Breast epithelium (tissue), 3 donors: ENCODE measurements at regions not wholly inside any gene's neighbourhood (a gene's known extent, or its start where the extent isn't known, plus 50 kb on each side); places are given as distances from the start of the nearest gene placed in this dataset.

Source experiments
- POLR2AphosphoS5 ChIP-seq, 3 donors: sonication (generic); formaldehyde crosslinking; IDR thresholded peaks; one replicate each; pipeline ENCODE4 v1.6.1; 2017; ENCODE audit warnings: antibody characterized with exemption in 3 of 3
- TF ChIP-seq, protein P1 (sequence below), 3 donors: fragments of 450-650 bp; IDR thresholded peaks; one replicate each; pipeline ENCODE4 v1.5.1; 2016 to 2017; ENCODE audit warnings: antibody characterized with exemption in 3 of 3, mild to moderate bottlenecking in 3 of 3, moderate library complexity in 3 of 3

DNA sequence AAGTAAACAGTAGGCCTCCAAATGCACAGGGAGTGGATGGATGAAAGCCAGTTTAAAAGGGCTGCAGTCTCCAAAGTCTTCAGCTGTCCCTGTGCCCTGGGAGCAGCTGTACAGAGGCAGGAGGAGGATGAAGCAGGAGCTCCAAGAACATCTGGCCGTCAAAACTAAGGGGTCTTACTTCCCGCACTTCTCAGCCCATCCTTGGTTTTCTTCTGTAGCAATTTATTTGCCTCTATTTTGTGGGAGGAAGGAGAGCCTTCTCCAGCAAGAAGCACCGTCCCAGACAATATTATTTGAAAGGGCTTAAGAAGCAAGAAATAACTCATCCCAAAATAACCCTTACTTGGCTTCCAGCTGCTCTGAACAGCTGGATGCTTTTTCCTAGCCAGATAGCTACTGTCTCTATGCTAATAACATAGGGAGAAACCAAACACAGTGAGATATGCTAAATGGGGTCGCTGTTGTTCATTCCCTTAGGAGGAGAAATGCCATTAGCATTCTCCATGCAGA, 133.2 kb downstream of the SPATA19 start:
- TF ChIP-seq, protein P1, sequence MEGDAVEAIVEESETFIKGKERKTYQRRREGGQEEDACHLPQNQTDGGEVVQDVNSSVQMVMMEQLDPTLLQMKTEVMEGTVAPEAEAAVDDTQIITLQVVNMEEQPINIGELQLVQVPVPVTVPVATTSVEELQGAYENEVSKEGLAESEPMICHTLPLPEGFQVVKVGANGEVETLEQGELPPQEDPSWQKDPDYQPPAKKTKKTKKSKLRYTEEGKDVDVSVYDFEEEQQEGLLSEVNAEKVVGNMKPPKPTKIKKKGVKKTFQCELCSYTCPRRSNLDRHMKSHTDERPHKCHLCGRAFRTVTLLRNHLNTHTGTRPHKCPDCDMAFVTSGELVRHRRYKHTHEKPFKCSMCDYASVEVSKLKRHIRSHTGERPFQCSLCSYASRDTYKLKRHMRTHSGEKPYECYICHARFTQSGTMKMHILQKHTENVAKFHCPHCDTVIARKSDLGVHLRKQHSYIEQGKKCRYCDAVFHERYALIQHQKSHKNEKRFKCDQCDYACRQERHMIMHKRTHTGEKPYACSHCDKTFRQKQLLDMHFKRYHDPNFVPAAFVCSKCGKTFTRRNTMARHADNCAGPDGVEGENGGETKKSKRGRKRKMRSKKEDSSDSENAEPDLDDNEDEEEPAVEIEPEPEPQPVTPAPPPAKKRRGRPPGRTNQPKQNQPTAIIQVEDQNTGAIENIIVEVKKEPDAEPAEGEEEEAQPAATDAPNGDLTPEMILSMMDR (IDR thresholded peaks at IDR 0.05), result no peak
- TF ChIP-seq POLR2AphosphoS5 (IDR thresholded peaks at IDR 0.05), result no peak
